OCI-LY3 (cell line): ENCODE measurements at regions not wholly inside any gene's neighbourhood (a gene's known extent, or its start where the extent isn't known, plus 50 kb on each side); places are given as distances from the start of the nearest gene placed in this dataset.

ENCODE experiments used
- H2AFZ ChIP-seq: fragments of 200-600, 300-600 bp; shearing (Covaris generic); 2 replicates; pipeline ENCODE4 v1.6.0; 2014; ENCODE audit warnings: antibody characterized with exemption, low read depth, low read length
- H3K27ac ChIP-seq: fragments of 200-600, 300-600 bp; sonication (generic); 2 replicates; pipeline ENCODE4 v1.5.1; 2014; ENCODE audit warnings: mild to moderate bottlenecking, low read length, moderate library complexity, mixed read lengths
- H3K27me3 ChIP-seq: fragments of 200-600, 300-600 bp; sonication (generic); 2 replicates; pipeline ENCODE4 v1.6.1; 2014; ENCODE audit warnings: low read depth, low read length, mixed read lengths
- H3K36me3 ChIP-seq: fragments of 200-600, 300-600 bp; sonication (generic); replicated peaks from 2 replicates; pipeline ENCODE3; 2014; ENCODE audit warnings: low read depth, low read length, mixed read lengths
- H3K4me1 ChIP-seq: fragments of 300-600, 200-600 bp; sonication (generic); 2 replicates; pipeline ENCODE4 v1.6.1; 2014; ENCODE audit warnings: low read length, mixed read lengths
- H3K4me2 ChIP-seq: fragments of 200-600, 300-600 bp; sonication (generic); 2 replicates; pipeline ENCODE4 v1.6.1; 2014; ENCODE audit warnings: low read length, mixed read lengths
- H3K4me3 ChIP-seq: fragments of 300-600, 200-600 bp; sonication (generic); 2 replicates; pipeline ENCODE4 v1.5.1; 2014; ENCODE audit warnings: antibody characterized with exemption, mild to moderate bottlenecking, low read length, moderate library complexity
- H3K79me2 ChIP-seq: fragments of 300-600, 200-600 bp; shearing (Covaris generic); 2 replicates; pipeline ENCODE4 v1.6.1; 2014; ENCODE audit warnings: mild to moderate bottlenecking, low read length, mixed read lengths
- H3K9ac ChIP-seq: fragments of 300-600, 200-600 bp; shearing (Covaris generic); 2 replicates; pipeline ENCODE4 v1.6.0; 2014; ENCODE audit warnings: mild to moderate bottlenecking, low read length, moderate library complexity
- H3K9me3 ChIP-seq: fragments of 200-600, 300-600 bp; shearing (Covaris generic); 2 replicates; pipeline ENCODE4 v1.6.1; 2014; ENCODE audit warnings: low read length, mixed read lengths; ENCODE audit not compliant: insufficient read depth
- H4K20me1 ChIP-seq: fragments of 200-600, 300-600 bp; sonication (generic); 2 replicates; pipeline ENCODE4 v1.6.1; 2016; ENCODE audit warnings: low read length, mixed read lengths; ENCODE audit not compliant: insufficient read depth
- CTCF ChIP-seq: fragments of 200-600, 300-600 bp; sonication (generic); IDR thresholded peaks from 2 replicates; pipeline ENCODE4 v1.5.1; 2014; ENCODE audit warnings: antibody characterized with exemption, low read length, low read depth
- EZH2phosphoT487 ChIP-seq: fragments of 200-600 bp; shearing (Covaris generic); IDR thresholded peaks from 2 replicates; pipeline ENCODE4 v1.6.1; 2018; ENCODE audit warnings: antibody characterized with exemption, mixed run types, low read depth

GRCh38 chr1:37261129-37261528 lies 213.3 kb upstream of the ZC3H12A start:
- no peak overlapping the region for H3K4me3 ChIP-seq
- no peak overlapping the region for H3K27ac ChIP-seq
- peaks cover 6% of the 10 kb centered on the region for H3K4me1 ChIP-seq
- peaks cover 11% of the 10 kb centered on the region; the same call in 1 of the 2 replicates for H3K27me3 ChIP-seq
- H3K9me3 ChIP-seq = no peaks in the 10 kb centered on the region
- TF ChIP-seq CTCF (no peak), EZH2phosphoT487 (no peak)
- no peak overlapping the region for H3K9ac ChIP-seq
- no peak overlapping the region for H3K4me2 ChIP-seq
- H3K36me3 ChIP-seq = no peaks in the 10 kb centered on the region
- no peaks in the 10 kb centered on the region for H4K20me1 ChIP-seq
- H2AFZ ChIP-seq = no peak overlapping the region
- H3K79me2 ChIP-seq = no peaks in the 10 kb centered on the region

DNA sequence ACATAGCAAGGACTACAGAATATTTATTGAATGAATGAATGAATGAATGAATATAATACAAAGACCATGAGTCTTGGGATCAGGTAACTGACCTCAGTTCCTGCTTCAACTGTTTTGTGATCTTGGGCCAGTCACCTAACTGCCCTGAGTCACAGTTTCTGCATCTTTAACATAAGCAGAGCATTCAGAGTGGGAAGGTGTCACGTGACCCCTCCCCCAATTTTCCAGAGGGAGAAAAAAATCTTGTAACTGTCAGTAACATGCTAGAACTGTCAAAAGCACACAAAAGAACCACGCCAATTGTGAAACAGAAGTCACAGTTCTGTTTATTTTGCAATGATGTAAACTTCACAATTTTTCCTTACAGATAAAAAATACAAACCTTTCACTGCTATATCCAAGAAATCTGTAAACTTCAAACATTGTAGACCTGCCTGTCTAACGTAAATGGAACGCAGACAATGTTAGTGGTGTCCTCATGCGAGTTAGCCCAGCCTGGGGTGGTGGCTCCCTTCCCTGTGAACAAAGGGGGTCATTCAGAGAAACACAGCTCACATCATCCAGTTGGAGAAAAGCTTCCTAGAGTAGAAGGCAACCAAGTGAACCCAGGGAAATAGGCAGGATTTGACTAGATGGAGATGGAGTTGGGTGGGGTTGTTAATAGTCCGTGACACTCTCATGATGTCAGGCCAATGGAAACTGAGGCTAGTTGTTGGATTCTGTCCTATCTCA lies 211.8 kb upstream of the ZC3H12A start:
- no peaks in the 10 kb centered on the region for H3K36me3 ChIP-seq
- H3K27me3 ChIP-seq = peaks cover 8% of the 10 kb centered on the region; the same call in 1 of the 2 replicates
- H3K4me3 ChIP-seq = no peak overlapping the region
- H4K20me1 ChIP-seq = no peaks in the 10 kb centered on the region
- TF ChIP-seq EZH2phosphoT487 (no peak), CTCF (no peak)
- no peaks in the 10 kb centered on the region for H3K79me2 ChIP-seq
- peaks cover 20% of the 10 kb centered on the region for H3K4me1 ChIP-seq
- H3K9me3 ChIP-seq = no peaks in the 10 kb centered on the region
- H3K9ac ChIP-seq = no peak overlapping the region
- H3K4me2 ChIP-seq = no peak overlapping the region
- no peak overlapping the region for H2AFZ ChIP-seq
- no peak overlapping the region for H3K27ac ChIP-seq

GRCh38 chr1:37265156-37265555 lies 209.2 kb upstream of the ZC3H12A start:
- no peaks in the 10 kb centered on the region for H3K27me3 ChIP-seq
- no peaks in the 10 kb centered on the region for H3K79me2 ChIP-seq
- no peaks in the 10 kb centered on the region for H4K20me1 ChIP-seq
- TF ChIP-seq CTCF (no peak), EZH2phosphoT487 (no peak)
- H3K36me3 ChIP-seq = no peaks in the 10 kb centered on the region
- no peaks in the 10 kb centered on the region for H3K9me3 ChIP-seq
- no peak overlapping the region for H3K4me3 ChIP-seq
- no peak overlapping the region for H3K4me2 ChIP-seq
- H3K4me1 ChIP-seq = peaks cover 20% of the 10 kb centered on the region
- H3K9ac ChIP-seq = no peak overlapping the region
- H3K27ac ChIP-seq = no peak overlapping the region
- H2AFZ ChIP-seq = no peak overlapping the region

GRCh38 chr1:37265786-37266667 lies 208.4 kb upstream of the ZC3H12A start:
- H2AFZ ChIP-seq = no peak overlapping the region
- TF ChIP-seq CTCF (no peak), EZH2phosphoT487 (no peak)
- H3K9me3 ChIP-seq = no peaks in the 10 kb centered on the region
- H3K27ac ChIP-seq = no peak overlapping the region
- no peak overlapping the region for H3K4me3 ChIP-seq
- no peak overlapping the region; the same call in 1 of the 2 replicates for H3K9ac ChIP-seq
- no peaks in the 10 kb centered on the region for H3K36me3 ChIP-seq
- H3K4me2 ChIP-seq = peak overlapping the region; percentile 37
- H3K79me2 ChIP-seq = no peaks in the 10 kb centered on the region
- H4K20me1 ChIP-seq = no peaks in the 10 kb centered on the region
- peaks cover 20% of the 10 kb centered on the region for H3K4me1 ChIP-seq
- no peaks in the 10 kb centered on the region for H3K27me3 ChIP-seq
